ENCODE measurements at regions not wholly inside any gene's neighbourhood (a gene's known extent, or its start where the extent isn't known, plus 50 kb on each side); places are given as distances from the start of the nearest gene placed in this dataset.

DNA sequence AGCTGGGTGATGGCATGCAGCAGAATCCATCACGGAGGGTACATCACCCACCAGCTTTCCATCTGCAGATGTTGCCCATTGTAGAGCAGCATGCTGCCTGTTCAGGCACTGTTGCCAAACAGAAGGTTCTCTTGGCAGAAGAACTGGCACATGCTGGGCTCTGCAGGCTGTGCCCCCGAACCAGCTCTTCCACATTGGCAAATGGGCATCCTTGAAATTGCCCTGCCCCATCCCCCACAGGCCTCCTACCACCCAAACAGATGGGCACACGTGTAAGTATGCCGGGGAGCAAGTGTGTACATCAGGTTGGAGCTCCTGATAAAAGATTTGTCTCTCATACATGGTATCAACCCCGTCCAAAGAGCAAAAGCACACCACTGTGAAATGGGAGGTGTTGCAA lies 220.3 kb upstream of the TAS2R1 start:
- no peak overlapping the region for H3K27ac ChIP-seq
- no peak for TF ChIP-seq ZFX (IDR thresholded peaks at IDR 0.05)
- TF ChIP-seq, protein P1, sequence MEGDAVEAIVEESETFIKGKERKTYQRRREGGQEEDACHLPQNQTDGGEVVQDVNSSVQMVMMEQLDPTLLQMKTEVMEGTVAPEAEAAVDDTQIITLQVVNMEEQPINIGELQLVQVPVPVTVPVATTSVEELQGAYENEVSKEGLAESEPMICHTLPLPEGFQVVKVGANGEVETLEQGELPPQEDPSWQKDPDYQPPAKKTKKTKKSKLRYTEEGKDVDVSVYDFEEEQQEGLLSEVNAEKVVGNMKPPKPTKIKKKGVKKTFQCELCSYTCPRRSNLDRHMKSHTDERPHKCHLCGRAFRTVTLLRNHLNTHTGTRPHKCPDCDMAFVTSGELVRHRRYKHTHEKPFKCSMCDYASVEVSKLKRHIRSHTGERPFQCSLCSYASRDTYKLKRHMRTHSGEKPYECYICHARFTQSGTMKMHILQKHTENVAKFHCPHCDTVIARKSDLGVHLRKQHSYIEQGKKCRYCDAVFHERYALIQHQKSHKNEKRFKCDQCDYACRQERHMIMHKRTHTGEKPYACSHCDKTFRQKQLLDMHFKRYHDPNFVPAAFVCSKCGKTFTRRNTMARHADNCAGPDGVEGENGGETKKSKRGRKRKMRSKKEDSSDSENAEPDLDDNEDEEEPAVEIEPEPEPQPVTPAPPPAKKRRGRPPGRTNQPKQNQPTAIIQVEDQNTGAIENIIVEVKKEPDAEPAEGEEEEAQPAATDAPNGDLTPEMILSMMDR (conservative IDR thresholded peaks at IDR 0.05), result no peak

DNA sequence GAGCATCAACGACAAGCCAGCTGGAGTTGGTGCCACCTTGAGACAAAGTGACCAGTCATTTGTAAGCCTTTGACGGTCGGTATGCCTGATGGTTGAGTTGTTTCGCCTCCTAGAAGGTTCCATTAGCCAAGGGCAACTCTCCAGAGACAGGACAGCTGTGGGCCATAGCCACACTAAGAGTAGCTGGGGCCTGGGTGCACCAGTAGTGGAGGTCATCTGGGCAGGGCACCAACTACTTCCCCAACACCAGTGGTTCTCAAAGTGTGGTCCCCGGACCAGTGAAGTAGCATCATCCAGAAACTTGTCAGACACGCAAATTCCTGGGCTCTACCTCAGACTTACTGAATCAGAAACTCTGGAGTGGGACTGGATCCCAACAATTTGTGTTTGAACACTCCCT lies 217.5 kb upstream of the TAS2R1 start:
- no peak overlapping the region for H3K27ac ChIP-seq
- no peak for TF ChIP-seq ZFX (IDR thresholded peaks at IDR 0.05)
- TF ChIP-seq, protein P1 (conservative IDR thresholded peaks at IDR 0.05), result no peak

DNA sequence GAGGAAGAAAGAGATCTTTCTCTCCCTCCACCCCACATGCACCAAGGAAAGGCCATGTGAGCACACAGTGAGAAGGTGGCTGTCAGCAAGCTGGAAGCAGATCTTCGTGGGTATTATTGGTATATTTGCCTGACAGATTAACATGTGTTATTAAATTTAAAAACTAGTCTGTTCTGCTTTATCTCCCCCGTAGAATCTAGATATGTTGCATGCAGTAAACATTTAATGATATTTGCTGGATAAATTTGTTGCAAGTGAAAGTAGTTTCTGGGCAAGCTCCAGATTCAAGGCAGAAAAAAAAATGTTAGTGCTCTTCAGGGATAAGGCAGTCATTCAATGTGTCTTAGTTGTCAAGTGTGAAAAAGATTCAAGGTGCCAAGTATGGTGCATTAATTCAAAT lies 215.0 kb upstream of the TAS2R1 start:
- TF ChIP-seq ZFX (IDR thresholded peaks at IDR 0.05), result no peak
- TF ChIP-seq, protein P1 (conservative IDR thresholded peaks at IDR 0.05), result no peak
- no peak overlapping the region for H3K27ac ChIP-seq

DNA sequence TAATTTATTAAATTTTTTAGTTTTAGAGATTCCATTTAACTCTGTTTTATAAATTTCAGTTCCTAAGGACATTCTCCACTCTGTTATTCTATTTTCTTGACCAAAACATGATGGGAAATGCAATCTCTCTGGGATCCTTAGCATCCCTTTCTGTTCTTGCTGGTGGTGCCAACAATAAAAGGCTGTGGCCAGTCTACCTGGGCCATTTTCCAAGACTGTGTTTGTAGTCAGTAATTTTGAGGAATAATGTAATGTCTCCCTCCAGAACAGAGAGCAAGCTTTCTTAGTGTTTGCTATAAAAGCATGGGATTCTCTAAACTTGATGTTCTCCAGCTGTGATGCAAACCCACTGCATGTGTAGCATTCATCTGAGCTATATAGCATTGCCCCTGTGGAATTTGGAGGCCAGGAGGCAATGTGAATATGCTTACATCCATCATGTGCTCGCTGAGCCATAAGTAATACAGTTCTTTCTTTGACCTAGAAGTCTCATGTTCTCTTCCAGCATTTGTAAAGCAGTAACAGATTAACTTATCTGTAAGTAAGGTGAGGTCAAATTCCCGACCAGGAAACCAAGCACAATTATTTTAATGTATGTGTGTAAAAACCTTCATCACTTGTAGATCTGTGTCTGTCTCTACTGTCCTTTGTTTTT lies 211.5 kb upstream of the TAS2R1 start:
- no peak overlapping the region for H3K27ac ChIP-seq
- TF ChIP-seq, protein P1 (conservative IDR thresholded peaks at IDR 0.05), result no peak
- TF ChIP-seq ZFX (IDR thresholded peaks at IDR 0.05), result no peak

DNA sequence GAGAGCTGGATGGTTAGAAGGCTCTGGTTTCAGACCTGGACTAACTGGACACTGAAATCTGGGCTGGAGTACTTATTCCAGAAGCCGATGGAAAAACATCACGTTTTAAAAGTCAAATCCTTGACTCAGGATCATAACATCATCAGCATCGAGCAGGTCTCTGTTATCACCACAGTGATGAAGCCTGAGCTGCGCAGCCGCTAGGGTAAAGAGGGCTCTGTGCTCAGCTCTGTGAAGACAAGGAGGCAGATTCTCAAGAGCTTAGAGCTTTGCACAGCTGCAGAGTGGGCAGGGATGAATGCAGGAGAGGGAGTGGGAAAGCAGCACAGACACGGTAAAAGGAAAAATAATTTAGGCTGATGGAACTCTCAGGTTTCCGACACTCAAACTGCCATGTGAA lies 208.8 kb upstream of the TAS2R1 start:
- no peak overlapping the region for H3K27ac ChIP-seq
- TF ChIP-seq ZFX (IDR thresholded peaks at IDR 0.05), result no peak

DNA sequence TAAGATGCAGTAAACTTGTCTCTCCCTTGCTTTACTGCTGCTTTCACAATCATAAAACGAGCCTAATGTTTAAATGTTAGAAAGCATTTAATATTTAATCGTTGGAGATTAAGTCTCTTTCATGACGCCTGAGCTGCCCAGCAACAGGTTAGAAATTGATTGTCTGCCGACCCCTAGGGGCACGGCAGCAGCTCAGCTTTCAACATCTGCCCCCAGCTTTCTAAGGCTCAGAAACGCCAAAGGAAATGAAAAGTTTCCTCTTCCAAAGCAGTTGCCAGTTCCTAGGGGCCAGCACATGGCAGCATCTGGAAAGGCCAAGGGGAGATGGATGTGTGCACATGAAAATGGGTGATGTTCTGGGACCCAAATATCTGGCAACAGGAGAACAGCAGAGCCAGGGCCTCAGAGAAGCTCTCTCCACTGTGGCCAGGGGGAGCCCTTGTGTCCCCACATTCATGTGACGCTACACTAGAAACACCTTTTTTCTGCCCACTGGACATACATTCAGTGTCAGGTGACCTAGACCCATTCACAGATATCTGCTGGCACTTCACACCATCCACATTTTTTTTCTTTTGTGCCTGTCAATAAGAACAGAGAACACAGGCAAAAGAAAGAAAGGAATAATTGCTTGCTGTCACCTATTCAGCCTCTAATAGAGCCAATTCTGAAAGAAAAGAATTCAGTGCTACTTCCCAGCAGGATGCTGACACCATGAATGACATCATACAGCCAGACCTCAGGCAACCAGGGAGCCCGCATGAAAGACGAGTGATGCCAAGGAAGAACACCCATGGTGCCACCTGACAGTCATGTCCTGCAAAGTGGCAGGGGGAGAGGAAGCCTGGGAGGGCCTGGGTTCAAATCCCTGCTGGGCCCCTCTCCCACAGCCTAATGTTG lies 205.0 kb upstream of the TAS2R1 start:
- H3K27ac ChIP-seq, result peak overlapping the region; percentile 57

DNA sequence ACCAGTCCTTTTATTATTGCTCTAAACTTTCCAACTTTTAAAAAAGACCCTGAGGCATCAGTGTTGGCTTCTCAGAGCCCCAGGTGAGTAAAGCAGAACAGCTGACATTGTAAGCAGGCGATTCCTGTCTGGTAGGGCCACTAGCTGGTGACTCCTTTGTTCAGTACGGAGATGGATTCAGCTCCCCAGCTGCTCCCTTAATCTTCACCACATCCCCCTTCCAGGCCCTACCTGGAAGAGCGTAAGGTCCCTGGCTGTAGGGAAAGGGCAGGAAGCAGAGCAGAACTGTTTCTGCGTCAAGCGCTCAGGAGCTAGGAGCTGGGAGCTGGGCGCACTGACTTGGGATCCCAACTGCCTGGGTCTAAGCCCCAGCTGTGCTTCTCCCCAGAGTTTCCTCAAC lies 203.7 kb upstream of the TAS2R1 start:
- TF ChIP-seq ZFX (IDR thresholded peaks at IDR 0.05), result no peak
- TF ChIP-seq, protein P1 (conservative IDR thresholded peaks at IDR 0.05), result no peak

More for the DNA sequence above, 205.0 kb upstream of the TAS2R1 start:
- no peak for TF ChIP-seq ZFX (IDR thresholded peaks at IDR 0.05)
- TF ChIP-seq, protein P1 (conservative IDR thresholded peaks at IDR 0.05), result no peak

More for the DNA sequence above, 203.7 kb upstream of the TAS2R1 start:
- no peak overlapping the region for H3K27ac ChIP-seq
